GM12875 (cell line): ENCODE measurements at regions not wholly inside any gene's neighbourhood (a gene's known extent, or its start where the extent isn't known, plus 50 kb on each side); places are given as distances from the start of the nearest gene placed in this dataset.

ENCODE experiments used
- H3K4me3 ChIP-seq: one replicate; pipeline ENCODE4 v1.5.1; 2011; ENCODE audit warnings: low read depth, low read length, control low read depth
- CTCF ChIP-seq: IDR thresholded peaks from 2 replicates; pipeline ENCODE4 v1.5.1; 2011; ENCODE audit warnings: low read depth, mild to moderate bottlenecking, control low read depth, inconsistent platforms, low read length, moderate library complexity, borderline replicate concordance; ENCODE audit not compliant: insufficient read depth

GRCh38 chr4:181682367-181683047, 560.7 kb upstream of the TENM3 start:
- no peak overlapping the region for H3K4me3 ChIP-seq
- TF ChIP-seq CTCF = no peak

- no peak overlapping the region for H3K4me3 ChIP-seq
- no peak for TF ChIP-seq CTCF
These were observed 558.9 kb upstream of the TENM3 start for GRCh38 chr4:181684310-181684709.

GRCh38 chr4:181685461-181685860, 557.7 kb upstream of the TENM3 start:
- TF ChIP-seq CTCF = no peak
- no peak overlapping the region for H3K4me3 ChIP-seq

GRCh38 chr4:181685911-181686310, 557.3 kb upstream of the TENM3 start:
- no peak for TF ChIP-seq CTCF
- H3K4me3 ChIP-seq = no peak overlapping the region

GRCh38 chr4:181687116-181687515, 556.1 kb upstream of the TENM3 start:
- TF ChIP-seq CTCF = no peak

GRCh38 chr4:181688432-181688831, 554.8 kb upstream of the TENM3 start:
- TF ChIP-seq CTCF = no peak
- no peak overlapping the region for H3K4me3 ChIP-seq

More at GRCh38 chr4:181687116-181687515, 556.1 kb upstream of the TENM3 start:
- H3K4me3 ChIP-seq = no peak overlapping the region

GRCh38 chr4:181688872-181689271, 554.3 kb upstream of the TENM3 start:
- no peak for TF ChIP-seq CTCF
- no peak overlapping the region for H3K4me3 ChIP-seq
